HL-60 (cell line): ENCODE measurements at regions not wholly inside any gene's neighbourhood (a gene's known extent, or its start where the extent isn't known, plus 50 kb on each side); places are given as distances from the start of the nearest gene placed in this dataset.

ENCODE experiments used
- DNase-seq, 2 experiments: peaks; one replicate each; pipeline ENCODE4 v3.0.0-alpha.2; 2010 to 2020; ENCODE audit warnings: low read depth in 1 of 2, low spot score in 1 of 2
- H3K27ac ChIP-seq: fragments of 250-450 bp; sonication (Bioruptor Pico); replicated peaks from 2 replicates; pipeline ENCODE4 v1.5.1; 2020; ENCODE audit warnings: mild to moderate bottlenecking, moderate library complexity
- H3K27me3 ChIP-seq: fragments of 250-450 bp; sonication (Bioruptor Pico); 2 replicates; pipeline ENCODE4 v1.5.1; 2021; ENCODE audit warnings: mild to moderate bottlenecking, moderate library complexity; ENCODE audit not compliant: insufficient read depth, poor library complexity, severe bottlenecking
- H3K4me3 ChIP-seq: replicated peaks from 2 replicates; pipeline ENCODE4 v1.5.1; 2011; ENCODE audit warnings: mild to moderate bottlenecking, control low read depth, low read length; ENCODE audit not compliant: insufficient read depth
- GABPA ChIP-seq: IDR thresholded peaks from 2 replicates; pipeline ENCODE4 v1.6.1; 2012; ENCODE audit warnings: low read depth
- POLR2AphosphoS5 ChIP-seq: IDR thresholded peaks from 2 replicates; pipeline ENCODE4 v1.6.1; 2012; ENCODE audit warnings: low read depth
- SPI1 ChIP-seq: IDR thresholded peaks from 2 replicates; pipeline ENCODE4 v1.6.1; 2012; ENCODE audit warnings: low read depth, mild to moderate bottlenecking, borderline replicate concordance
- TF ChIP-seq, protein P1 (sequence below): IDR thresholded peaks from 2 replicates; pipeline ENCODE4 v1.6.1; 2012; ENCODE audit warnings: low read depth; ENCODE audit not compliant: insufficient replicate concordance
- TF ChIP-seq, protein P2 (sequence below): IDR thresholded peaks from one replicate; pipeline ENCODE4 v1.5.1; 2011; ENCODE audit warnings: low read length, control low read depth, inconsistent platforms; ENCODE audit not compliant: insufficient read depth

DNA sequence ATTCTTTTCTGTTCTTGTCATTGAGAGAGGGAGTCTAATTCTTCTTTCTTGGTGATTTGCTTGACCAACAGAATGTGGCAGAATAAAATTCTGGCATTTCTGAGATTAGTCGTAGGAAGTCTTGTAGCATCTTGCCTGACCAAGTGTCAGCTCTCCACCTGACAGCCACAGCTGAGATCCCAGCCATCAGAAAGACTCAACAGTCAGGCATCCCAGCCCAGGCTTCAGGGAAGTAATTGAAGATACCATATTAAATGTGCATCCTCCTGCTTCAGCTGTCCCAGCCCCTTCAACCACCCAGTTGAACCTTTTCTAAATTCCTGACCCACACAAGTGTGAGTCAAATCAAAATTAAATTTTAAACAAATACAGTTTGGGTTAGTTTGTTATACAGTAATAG lies 208.3 kb downstream of the PIK3C3 start:
- no peak for DNase-seq
- H3K27ac ChIP-seq = no peak overlapping the region
- TF ChIP-seq, protein P1, sequence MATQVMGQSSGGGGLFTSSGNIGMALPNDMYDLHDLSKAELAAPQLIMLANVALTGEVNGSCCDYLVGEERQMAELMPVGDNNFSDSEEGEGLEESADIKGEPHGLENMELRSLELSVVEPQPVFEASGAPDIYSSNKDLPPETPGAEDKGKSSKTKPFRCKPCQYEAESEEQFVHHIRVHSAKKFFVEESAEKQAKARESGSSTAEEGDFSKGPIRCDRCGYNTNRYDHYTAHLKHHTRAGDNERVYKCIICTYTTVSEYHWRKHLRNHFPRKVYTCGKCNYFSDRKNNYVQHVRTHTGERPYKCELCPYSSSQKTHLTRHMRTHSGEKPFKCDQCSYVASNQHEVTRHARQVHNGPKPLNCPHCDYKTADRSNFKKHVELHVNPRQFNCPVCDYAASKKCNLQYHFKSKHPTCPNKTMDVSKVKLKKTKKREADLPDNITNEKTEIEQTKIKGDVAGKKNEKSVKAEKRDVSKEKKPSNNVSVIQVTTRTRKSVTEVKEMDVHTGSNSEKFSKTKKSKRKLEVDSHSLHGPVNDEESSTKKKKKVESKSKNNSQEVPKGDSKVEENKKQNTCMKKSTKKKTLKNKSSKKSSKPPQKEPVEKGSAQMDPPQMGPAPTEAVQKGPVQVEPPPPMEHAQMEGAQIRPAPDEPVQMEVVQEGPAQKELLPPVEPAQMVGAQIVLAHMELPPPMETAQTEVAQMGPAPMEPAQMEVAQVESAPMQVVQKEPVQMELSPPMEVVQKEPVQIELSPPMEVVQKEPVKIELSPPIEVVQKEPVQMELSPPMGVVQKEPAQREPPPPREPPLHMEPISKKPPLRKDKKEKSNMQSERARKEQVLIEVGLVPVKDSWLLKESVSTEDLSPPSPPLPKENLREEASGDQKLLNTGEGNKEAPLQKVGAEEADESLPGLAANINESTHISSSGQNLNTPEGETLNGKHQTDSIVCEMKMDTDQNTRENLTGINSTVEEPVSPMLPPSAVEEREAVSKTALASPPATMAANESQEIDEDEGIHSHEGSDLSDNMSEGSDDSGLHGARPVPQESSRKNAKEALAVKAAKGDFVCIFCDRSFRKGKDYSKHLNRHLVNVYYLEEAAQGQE = no peak
- no peak for TF ChIP-seq SPI1
- TF ChIP-seq GABPA = no peak
- TF ChIP-seq, protein P2, sequence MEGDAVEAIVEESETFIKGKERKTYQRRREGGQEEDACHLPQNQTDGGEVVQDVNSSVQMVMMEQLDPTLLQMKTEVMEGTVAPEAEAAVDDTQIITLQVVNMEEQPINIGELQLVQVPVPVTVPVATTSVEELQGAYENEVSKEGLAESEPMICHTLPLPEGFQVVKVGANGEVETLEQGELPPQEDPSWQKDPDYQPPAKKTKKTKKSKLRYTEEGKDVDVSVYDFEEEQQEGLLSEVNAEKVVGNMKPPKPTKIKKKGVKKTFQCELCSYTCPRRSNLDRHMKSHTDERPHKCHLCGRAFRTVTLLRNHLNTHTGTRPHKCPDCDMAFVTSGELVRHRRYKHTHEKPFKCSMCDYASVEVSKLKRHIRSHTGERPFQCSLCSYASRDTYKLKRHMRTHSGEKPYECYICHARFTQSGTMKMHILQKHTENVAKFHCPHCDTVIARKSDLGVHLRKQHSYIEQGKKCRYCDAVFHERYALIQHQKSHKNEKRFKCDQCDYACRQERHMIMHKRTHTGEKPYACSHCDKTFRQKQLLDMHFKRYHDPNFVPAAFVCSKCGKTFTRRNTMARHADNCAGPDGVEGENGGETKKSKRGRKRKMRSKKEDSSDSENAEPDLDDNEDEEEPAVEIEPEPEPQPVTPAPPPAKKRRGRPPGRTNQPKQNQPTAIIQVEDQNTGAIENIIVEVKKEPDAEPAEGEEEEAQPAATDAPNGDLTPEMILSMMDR = no peak
- no peak for TF ChIP-seq POLR2AphosphoS5
- H3K27me3 ChIP-seq = no peaks in the 10 kb centered on the region
- no peak overlapping the region for H3K4me3 ChIP-seq

DNA sequence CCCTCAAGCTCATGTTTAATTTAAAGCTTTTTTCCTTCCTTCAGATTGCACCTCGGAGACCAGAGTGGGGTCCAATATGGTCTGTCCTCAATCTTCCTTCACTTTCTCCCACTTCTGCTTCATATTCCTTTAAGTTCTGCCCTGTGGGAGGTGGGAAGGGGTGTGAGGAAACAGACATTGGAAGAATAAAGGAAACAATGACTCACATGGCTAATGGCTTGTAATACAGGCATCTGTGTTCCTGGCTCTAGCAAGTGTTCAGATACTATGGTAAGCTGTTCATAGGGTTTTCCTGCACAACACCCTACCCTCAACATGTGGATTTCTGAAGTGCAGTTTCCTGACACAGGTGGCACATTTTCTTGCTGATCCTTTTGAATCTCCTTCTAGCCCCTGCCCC lies 209.5 kb downstream of the PIK3C3 start:
- TF ChIP-seq, protein P2 = no peak
- TF ChIP-seq, protein P1 = no peak
- TF ChIP-seq GABPA = no peak
- TF ChIP-seq SPI1 = no peak
- no peak for TF ChIP-seq POLR2AphosphoS5
- H3K27ac ChIP-seq = no peak overlapping the region
- H3K27me3 ChIP-seq = no peaks in the 10 kb centered on the region
- H3K4me3 ChIP-seq = no peak overlapping the region
- DNase-seq = no peak

- DNase-seq = no peak
- no peak for TF ChIP-seq SPI1
- TF ChIP-seq POLR2AphosphoS5 = no peak
- H3K4me3 ChIP-seq = no peak overlapping the region
- no peaks in the 10 kb centered on the region for H3K27me3 ChIP-seq
- H3K27ac ChIP-seq = no peak overlapping the region
Measured at GRCh38 chr18:42165922-42166513, 211.0 kb downstream of the PIK3C3 start.

DNA sequence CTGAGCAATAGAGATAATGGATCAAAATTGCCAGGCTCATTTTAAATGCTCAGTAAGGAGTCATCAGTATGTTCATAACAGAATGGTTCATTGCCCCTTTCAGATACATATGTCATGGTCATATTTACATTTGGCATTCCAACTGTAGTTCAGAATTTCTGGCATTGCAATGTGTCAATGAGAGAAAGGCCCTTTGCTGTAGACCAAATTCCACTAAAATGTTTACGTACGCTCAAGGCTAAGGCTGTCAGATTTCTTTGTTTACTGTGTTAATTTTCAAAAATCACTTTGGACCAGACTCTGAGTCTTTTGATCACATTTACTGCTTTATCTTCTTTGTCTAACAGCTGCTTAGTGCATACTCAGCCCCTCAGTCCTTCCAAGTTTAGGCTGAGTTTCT lies 213.5 kb downstream of the PIK3C3 start:
- no peak for DNase-seq
- no peak overlapping the region for H3K27ac ChIP-seq
- no peaks in the 10 kb centered on the region for H3K27me3 ChIP-seq
- H3K4me3 ChIP-seq = no peak overlapping the region
- TF ChIP-seq SPI1 (no peak), POLR2AphosphoS5 (no peak), GABPA (no peak)
- TF ChIP-seq, protein P1 = no peak
- TF ChIP-seq, protein P2 = no peak
